ENCODE measurements at regions not wholly inside any gene's neighbourhood (a gene's known extent, or its start where the extent isn't known, plus 50 kb on each side); places are given as distances from the start of the nearest gene placed in this dataset.

GRCh38 chr3:145116769-145117168 is 1044.2 kb downstream of the PLOD2 start:
- H3K4me1 ChIP-seq (ENCODE audit: control insufficient read depth in 1 of 2, low read depth in 2 of 2) = no peaks in the 10 kb centered on the region
- no peak overlapping the region for H3K27ac ChIP-seq

GRCh38 chr3:145118303-145118702 is 1042.7 kb downstream of the PLOD2 start:
- H3K4me3 ChIP-seq = no peak overlapping the region
- H3K27ac ChIP-seq = no peak overlapping the region
- H3K9me3 ChIP-seq = no peaks in the 10 kb centered on the region
- H3K27me3 ChIP-seq (replicated peaks; ENCODE audit: insufficient read depth) = no peaks in the 10 kb centered on the region
- ATAC-seq (ENCODE audit: insufficient number of reproducible peaks, low FRiP score, low read depth) (no peak), DNase-seq (ENCODE audit: low spot score) (no peak)
- no peaks in the 10 kb centered on the region for H3K36me3 ChIP-seq
- H3K4me1 ChIP-seq (ENCODE audit: control insufficient read depth in 1 of 2, low read depth in 2 of 2) = no peaks in the 10 kb centered on the region
- TF ChIP-seq, protein P1, sequence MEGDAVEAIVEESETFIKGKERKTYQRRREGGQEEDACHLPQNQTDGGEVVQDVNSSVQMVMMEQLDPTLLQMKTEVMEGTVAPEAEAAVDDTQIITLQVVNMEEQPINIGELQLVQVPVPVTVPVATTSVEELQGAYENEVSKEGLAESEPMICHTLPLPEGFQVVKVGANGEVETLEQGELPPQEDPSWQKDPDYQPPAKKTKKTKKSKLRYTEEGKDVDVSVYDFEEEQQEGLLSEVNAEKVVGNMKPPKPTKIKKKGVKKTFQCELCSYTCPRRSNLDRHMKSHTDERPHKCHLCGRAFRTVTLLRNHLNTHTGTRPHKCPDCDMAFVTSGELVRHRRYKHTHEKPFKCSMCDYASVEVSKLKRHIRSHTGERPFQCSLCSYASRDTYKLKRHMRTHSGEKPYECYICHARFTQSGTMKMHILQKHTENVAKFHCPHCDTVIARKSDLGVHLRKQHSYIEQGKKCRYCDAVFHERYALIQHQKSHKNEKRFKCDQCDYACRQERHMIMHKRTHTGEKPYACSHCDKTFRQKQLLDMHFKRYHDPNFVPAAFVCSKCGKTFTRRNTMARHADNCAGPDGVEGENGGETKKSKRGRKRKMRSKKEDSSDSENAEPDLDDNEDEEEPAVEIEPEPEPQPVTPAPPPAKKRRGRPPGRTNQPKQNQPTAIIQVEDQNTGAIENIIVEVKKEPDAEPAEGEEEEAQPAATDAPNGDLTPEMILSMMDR (IDR thresholded peaks at IDR 0.05) = no peak

More at GRCh38 chr3:145116769-145117168, 1044.2 kb downstream of the PLOD2 start:
- Histone ChIP-seq H3K27me3 (replicated peaks; ENCODE audit: insufficient read depth) (no peaks in the 10 kb centered on the region), H3K4me3 (no peak overlapping the region), H3K9me3 (no peaks in the 10 kb centered on the region), H3K36me3 (no peaks in the 10 kb centered on the region)
- DNase-seq (ENCODE audit: low spot score) (no peak), ATAC-seq (ENCODE audit: insufficient number of reproducible peaks, low FRiP score, low read depth) (no peak)
- TF ChIP-seq, protein P1 (IDR thresholded peaks at IDR 0.05) = no peak

DNA sequence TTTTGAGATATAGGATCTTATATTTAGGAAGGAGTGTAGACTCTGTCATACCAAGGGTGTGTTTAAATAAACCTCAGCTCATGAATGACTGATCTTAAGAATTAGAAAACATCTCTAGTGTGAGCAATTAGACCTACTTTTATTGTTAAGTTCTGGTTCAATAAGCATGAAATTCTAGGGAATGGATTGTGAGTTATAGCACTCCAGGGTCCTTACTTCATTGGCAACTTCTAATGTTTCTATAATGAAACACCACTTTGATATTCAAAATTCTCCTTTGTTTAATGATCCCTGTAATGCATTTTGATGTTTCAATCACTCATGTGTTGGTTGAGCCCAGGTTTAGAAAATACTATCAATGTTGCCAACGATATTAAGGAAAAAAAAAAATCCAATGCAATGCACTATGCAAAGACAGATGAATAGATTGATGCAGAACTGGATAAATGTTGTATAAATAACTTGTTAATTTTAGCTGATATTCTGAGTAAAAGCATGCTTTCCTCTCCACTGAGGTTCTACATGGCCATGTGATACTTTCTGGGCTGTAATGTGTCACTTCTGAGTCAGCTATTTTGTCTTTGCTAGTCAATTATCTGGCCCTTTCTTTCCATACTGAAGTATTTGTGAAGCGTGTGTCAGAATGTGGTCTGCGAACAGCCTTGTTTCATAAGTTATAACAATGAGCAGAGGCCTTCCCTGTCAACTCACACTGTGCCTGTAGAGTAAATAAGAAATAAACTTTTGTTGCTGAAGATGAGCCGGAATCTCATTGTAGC is 1035.9 kb downstream of the PLOD2 start:
- ATAC-seq (ENCODE audit: insufficient number of reproducible peaks, low FRiP score, low read depth) = no peak
- H3K4me1 ChIP-seq (ENCODE audit: control insufficient read depth in 1 of 2, low read depth in 2 of 2) = no peaks in the 10 kb centered on the region
- TF ChIP-seq, protein P1 (IDR thresholded peaks at IDR 0.05) = no peak
- no peaks in the 10 kb centered on the region for H3K36me3 ChIP-seq
- no peak overlapping the region for H3K27ac ChIP-seq
- no peak for DNase-seq (ENCODE audit: low spot score)
- no peaks in the 10 kb centered on the region for H3K27me3 ChIP-seq (replicated peaks; ENCODE audit: insufficient read depth)
- no peaks in the 10 kb centered on the region for H3K9me3 ChIP-seq
- H3K4me3 ChIP-seq = no peak overlapping the region

GRCh38 chr3:145133281-145133680 is 1027.7 kb downstream of the PLOD2 start:
- H3K4me1 ChIP-seq (ENCODE audit: control insufficient read depth in 1 of 2, low read depth in 2 of 2) = no peaks in the 10 kb centered on the region
- no peaks in the 10 kb centered on the region for H3K36me3 ChIP-seq
- no peak overlapping the region for H3K4me3 ChIP-seq
- no peak for ATAC-seq (ENCODE audit: insufficient number of reproducible peaks, low FRiP score, low read depth)
- H3K9me3 ChIP-seq = no peaks in the 10 kb centered on the region
- TF ChIP-seq, protein P1 (IDR thresholded peaks at IDR 0.05) = no peak
- H3K27me3 ChIP-seq (replicated peaks; ENCODE audit: insufficient read depth) = no peaks in the 10 kb centered on the region
- H3K27ac ChIP-seq = no peak overlapping the region
- DNase-seq (ENCODE audit: low spot score) = no peak

DNA sequence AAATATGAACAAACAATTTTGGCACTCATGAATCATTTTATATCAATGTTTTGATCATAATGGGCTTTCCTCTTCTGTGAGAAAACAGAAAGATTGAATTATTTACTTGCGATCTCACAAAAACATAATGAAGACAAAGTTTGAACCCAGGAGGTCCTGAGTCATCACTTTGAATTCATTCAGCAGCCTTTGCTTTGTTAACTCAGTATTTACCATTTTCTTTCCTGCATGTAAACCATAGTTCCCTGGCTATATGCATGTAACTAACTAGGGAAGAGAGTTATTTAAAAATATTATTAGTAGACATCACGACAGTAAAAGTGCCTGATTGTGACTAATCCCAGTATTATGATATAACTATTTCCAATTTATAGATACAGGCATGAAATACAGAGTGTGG is 1026.2 kb downstream of the PLOD2 start:
- Histone ChIP-seq H3K36me3 (no peaks in the 10 kb centered on the region), H3K4me1 (ENCODE audit: control insufficient read depth in 1 of 2, low read depth in 2 of 2) (no peaks in the 10 kb centered on the region), H3K9me3 (no peaks in the 10 kb centered on the region), H3K27me3 (replicated peaks; ENCODE audit: insufficient read depth) (no peaks in the 10 kb centered on the region), H3K27ac (no peak overlapping the region), H3K4me3 (no peak overlapping the region)
- ATAC-seq (ENCODE audit: insufficient number of reproducible peaks, low FRiP score, low read depth) = no peak
- TF ChIP-seq, protein P1 (IDR thresholded peaks at IDR 0.05) = no peak
- DNase-seq (ENCODE audit: low spot score) = no peak
